HG02588 (cell line): ENCODE measurements at regions not wholly inside any gene's neighbourhood (a gene's known extent, or its start where the extent isn't known, plus 50 kb on each side); places are given as distances from the start of the nearest gene placed in this dataset.
"Not testable (repeated sequence)": the region's sequence is repeated elsewhere in the genome, so short reads cannot be mapped to it uniquely, and the experiment has no call there.

Experiments used
- ATAC-seq: cut with Tn5 transposase; IDR thresholded peaks from one replicate; pipeline ENCODE4 v1.9.1; 2021; ENCODE audit warnings: mild to moderate bottlenecking, moderate library complexity; ENCODE audit not compliant: unreplicated experiment

DNA sequence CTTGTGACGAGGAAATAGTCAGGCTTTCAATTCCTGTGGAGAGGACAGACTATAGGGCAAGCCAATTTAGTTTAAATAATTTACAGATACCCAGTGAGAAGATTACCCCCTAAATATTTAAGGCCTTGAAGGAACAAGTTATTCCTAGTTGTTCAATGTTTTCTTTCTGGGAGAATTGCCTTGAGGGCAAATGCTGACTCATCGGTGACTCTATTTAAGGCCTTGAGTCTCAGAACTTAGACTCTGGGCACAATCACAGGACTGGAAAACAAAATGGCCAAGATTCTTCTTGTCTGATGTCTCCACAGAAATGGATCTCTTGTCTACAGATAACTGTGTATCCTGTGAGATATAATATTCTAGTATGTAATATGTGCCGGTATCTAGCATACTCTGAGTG, 467.1 kb downstream of the SUCLG1 start:
- no peak for ATAC-seq

DNA sequence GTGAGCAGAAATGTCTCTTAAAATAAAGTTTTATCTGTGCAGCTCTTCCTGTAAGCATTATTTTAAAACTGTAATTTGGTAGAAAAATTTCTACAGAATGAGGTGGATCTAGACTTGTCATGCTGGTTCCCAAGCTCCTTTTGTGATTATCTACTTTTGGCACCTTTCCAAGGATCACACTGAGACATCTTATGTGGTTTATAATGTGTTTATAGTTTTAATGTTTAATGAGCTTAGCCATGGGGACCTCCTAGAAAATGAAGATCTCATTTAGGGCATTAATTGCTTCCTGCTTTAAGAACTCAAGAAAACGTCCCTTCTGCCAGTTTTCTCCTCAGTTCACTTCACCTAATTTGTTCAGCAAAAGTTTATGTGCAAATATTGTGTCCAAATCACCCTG, 468.4 kb downstream of the SUCLG1 start:
- no peak for ATAC-seq

DNA sequence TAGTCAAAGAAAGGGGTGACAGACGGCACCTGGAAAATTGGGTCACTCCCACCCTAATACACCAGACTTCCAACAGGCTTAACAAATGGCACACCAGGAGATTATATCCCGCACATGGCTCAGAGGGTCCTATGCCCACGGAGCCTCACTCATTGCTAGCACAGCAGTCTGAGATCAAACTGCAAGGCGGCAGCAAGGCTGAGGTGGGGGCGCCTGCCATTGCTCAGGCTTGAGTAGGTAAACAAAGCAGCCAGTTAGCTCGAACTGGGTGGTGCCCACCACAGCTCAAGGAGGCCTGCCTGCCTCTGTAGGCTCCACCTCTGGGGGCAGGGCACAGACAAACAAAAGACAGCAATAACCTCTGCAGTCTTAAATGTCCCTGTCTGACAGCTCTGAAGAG, 482.5 kb downstream of the SUCLG1 start:
- not testable (repeated sequence) for ATAC-seq

DNA sequence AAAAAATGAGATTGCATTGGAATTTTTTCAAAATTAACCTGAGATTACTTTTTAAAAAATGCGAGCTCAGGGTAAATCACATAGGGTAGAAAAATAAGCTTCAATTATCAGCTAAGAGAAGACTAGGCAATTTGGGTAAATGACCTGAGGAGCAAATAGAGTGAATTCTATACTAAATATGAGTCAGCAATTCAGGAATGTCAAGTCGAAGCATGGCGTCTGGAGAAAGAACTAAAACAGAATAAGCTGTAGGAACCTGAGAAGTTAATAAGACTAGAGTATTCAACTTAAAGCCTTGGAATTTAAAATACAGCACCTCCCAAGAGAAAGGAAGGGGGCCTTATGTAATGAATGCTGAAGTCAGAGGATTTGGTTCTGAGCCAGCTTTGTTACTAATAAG, 487.0 kb downstream of the SUCLG1 start:
- ATAC-seq, result no peak

DNA sequence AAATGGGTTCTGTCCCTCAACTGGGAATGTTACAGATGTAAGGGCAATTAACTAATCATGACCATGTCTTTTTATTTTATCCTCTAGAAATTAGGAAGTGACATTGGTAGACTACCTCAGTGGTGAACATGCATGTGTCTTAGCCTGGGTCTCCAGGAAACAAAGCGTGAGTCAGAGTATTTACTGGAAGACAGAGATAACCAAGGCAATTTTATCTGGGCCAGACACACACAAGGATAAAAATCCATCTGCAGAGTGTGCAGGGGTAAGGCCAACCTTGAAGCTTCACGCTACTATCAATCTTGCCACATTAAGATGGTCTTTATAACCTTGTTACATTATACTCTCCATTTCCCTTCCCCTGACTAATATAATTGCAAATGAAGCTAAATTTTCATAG, 487.5 kb downstream of the SUCLG1 start:
- ATAC-seq, result no peak

DNA sequence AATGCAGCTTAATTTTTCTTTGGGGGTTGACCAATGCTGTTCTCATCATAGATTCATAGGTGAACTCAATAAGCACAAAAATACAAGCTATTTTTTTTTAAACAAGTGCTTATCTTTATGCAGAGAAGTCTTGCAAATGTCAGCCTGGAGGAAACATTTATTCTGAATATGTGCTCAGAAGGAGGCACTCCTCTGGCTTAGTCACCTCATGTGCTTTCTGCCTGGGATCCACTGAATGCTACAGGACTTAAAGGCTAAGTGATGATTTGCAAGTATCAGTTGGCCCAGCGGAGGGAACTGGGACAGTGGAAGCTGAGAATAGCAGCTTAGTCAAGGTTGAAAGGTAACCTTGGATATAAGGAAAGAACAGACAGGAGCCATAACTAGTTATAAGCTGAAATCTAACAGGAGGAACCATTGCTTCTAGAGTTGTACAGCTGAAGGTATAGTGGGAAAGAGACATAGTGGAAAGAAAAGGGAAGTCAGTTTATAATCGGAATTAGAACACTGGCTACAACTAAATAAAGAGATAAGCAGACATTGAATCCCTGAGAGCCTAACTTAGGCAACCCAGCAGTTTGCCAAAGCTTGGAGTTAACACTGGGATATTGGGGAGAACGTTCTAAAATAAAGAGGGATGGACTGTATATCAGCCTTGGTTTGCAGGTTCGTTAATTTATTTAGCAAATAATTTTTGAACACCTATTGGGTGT, 488.7 kb downstream of the SUCLG1 start:
- ATAC-seq, result no peak

DNA sequence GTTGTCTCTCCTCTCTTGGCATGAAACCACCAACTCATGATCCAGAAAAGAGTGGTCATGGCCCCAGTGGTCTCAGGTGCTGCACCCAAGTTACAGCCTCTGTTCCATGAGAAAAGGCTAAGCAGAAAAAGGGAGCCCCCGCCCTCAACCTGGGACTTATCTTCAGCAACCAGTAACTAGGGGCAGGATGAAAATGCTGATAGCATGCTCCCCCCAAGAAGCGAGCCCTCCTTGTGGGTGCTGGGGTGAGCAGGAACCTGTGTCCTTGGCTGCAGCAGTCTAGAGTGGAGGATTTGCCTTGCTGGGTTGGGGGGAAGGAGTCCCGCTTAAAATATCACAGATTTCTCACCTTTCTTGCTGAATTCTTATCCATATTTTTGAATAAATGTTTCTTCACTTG, 490.0 kb downstream of the SUCLG1 start:
- no peak for ATAC-seq

DNA sequence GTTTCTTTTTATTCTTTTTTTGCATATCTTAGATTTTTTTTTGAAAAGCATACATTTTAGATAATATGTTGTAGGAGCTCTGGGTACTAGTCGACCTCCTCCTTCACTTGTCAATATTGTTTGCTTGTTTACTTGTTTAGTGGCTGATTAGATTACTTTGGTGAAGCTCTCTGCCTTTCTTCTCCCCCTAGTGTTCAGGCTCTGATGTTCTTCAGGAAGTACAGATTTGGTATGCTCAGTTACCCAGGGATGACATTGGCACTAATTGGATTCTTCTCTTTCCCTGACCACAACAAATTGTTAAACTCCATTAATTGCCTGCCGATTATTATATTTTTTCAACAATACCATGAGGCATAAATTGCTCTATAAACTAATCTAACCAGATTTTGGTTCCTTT, 491.2 kb downstream of the SUCLG1 start:
- ATAC-seq, result no peak

DNA sequence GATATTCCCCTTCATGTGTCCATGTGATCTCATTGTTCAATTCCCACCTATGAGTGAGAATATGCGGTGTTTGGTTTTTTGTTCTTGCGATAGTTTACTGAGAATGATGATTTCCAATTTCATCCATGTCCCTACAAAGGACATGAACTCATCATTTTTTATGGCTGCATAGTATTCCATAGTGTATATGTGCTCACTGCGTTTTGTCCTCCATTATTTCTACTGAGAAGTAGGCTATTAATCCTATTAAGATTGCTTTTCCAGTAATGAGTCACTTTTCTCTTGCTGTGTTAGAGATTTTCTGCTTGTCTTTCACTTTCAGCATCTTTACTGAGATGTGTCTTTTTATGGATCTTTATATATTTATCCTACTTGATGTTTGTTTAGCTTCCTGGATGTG, 492.1 kb downstream of the SUCLG1 start:
- not testable (repeated sequence) for ATAC-seq

DNA sequence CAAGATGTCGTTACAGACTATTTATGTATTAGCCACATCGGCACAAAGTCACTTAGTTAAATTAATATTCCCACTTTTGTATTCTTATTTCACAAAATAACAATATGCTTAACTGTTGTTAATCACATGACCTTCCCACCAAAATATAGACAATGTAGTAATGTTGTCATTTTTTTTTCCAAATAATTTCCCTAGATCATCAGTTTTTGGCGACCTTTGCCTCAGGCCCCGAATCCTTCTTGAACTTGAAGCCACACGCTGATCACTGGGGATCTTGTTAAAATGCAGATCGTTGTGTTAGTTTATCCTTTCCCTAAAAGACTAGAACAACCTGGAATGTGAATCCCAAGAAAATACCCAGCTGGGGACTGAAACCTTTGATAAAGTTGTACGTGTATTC, 497.6 kb downstream of the SUCLG1 start:
- no peak for ATAC-seq

DNA sequence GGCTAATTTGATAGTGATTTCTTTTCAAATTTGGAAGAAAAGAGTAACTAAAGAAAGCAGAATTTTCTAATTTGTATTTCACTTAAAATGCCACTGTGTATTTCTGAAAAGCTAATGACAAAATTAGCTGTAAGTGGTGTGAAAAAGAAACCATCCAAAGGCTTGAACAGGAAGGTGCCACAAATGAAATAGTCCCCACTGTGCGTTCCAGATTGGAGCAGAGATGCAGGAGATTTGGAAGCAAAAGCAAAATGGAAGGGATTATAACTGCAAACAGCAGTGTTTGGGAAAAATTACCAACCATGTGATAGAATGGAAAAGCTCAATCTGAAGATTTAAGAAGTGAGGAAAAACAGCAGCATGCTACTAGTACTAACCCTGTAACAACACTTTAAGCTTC, 498.7 kb downstream of the SUCLG1 start:
- no peak for ATAC-seq

DNA sequence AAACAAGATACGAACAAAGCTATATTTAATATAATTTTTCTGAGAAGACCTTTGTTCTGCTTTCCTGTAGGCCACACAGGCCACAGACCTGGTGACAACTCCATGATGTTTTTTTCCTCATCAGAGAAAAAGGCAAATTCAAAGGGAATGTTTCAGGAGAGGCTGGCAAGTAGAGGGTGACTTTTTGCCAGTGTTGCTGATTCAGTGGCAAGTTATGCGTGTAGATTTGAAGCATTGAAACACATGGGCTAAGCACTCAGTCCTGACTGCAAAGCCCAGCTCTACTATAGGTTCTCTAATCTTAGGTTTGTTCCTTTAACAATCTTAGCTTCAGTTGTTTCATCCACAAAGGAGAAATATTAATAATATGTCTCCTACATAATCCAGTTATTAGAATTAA, 499.8 kb downstream of the SUCLG1 start:
- no peak for ATAC-seq

DNA sequence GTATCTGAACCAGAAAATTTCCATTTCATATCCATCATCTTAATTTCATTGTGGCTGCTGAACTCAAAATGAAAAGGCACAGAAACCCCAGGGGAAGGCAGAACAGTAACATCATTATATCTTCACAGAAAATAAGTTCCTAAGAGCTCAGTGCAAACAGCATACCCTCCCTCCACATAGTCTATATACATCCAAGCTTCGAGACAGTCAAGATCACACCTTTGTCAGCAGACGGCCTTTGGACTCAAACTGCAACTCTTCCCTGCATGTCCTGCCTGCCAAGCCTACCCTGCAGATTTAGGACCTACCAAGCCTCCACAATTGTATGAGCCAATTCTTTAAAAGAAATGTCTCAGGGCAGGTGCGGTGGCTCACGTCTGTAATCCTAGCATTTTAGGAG, 502.1 kb downstream of the SUCLG1 start:
- no peak for ATAC-seq

DNA sequence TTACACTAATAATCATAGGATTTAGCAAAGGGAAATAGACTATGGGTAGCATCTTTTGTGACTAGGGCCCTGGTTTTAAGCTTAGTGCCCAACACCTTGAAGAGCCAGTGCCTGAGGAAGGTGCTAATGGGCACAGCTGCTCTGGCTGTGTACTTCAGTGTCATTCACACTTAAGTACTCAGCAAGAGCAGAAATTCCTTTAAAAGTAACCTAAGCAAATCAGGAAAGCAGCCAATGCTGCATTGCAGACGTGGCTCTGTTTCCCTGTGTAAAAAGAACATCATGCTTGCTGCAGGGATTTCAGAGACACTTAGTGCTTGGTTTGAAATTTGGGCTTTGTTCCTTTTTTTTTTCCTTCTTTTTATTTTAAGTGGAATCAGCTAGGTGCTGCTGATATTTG, 505.4 kb downstream of the SUCLG1 start:
- ATAC-seq, result no peak

DNA sequence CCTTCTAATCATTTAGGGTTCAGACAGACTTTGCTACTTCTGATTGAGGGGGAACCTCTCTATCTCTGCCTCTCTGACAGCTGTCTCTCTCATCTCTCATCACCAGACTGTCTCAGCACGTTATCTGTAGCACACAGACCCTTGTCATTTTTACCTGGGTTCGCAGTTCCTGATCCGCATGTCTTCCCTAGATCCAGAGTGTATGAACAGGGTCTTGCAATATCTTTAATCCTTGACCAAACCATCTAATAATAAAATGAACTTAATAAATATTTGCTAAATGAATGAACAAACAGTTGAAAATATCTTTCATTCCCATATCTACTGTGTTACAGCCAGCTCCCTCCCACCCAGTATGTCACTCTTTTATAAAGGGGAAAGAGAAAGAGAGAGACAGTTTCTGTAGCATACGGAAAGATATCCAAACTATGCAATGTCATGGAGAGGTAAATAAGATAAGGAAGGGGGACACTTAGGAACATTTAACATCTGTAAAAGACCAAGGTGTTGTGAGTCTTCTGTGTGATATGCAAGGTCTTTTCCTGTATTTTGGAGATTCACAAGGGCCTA, 507.6 kb downstream of the SUCLG1 start:
- ATAC-seq, result no peak

DNA sequence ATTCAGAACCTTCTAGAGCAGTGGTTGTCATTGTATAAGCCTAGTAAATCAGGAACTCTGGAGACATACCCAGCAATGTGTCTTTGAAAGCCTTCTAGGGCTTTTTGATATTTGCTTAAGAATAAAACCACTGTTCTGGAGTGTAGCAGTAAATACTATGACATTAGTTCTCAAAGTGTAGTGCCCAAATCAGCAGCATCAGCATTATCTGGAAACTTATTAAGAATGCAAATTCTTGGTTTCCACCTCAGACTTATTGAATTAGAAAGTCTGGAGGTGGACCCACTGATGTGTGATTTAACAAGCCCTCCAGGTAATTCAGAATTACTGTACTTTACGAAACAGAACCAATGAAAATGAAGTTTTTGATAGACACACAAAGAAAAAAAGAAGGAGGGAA, 509.7 kb downstream of the SUCLG1 start:
- no peak for ATAC-seq

DNA sequence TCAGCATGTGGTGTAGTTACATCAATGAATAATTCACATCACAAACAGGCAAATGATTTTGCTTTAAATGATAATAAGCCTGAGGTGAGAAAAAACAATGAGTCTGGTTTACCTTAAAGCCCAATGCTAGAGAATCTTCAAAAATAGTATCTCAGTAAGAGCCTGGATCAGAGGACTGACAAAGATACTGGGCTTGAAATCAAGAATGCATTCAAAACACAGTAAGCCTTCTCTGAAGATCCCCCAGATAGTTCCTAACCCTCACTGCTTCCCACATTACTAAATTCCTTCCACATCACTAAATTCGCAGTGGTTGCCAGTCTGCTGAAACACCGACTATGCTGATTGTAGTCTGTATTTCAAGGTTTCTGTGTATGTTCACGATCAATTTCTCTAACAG, 514.9 kb downstream of the SUCLG1 start:
- no peak for ATAC-seq

DNA sequence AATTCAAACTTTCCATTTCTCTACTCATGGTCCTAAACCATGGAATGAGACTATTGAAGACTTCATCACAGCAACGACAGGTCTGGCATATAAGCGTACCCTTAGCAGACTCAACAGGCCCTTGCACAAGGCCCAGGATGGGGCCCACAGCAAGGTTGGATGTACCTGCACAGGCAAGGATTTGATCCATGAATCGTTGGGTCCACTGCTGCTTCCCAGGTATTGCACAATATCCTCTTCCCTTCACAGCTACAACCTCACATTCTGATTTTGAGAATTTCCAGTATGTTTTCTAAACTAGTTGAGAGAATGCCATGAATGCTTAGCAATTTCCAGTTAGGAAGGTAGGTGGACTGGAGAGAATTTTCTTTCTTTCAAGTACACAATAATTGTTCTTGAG, 515.8 kb downstream of the SUCLG1 start:
- no peak for ATAC-seq

DNA sequence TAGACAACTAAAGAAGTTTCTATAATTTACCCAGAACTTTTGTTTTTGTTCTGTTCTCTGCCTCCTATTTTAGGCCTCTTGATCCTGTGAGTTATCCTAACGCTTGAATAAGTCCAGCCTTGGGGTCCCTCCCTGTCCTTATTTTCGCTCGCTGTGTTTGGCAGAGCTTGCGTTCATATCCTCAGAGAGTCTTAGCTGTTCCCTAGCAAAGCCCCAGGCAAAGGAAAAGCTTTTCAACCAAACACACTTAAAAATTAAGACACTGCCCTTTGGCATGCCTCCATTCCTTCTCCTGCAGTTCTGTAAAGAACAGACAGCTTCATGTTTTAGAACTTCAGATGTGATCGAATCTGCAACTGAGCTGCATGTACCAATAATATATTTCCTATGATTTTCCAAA, 517.2 kb downstream of the SUCLG1 start:
- no peak for ATAC-seq

DNA sequence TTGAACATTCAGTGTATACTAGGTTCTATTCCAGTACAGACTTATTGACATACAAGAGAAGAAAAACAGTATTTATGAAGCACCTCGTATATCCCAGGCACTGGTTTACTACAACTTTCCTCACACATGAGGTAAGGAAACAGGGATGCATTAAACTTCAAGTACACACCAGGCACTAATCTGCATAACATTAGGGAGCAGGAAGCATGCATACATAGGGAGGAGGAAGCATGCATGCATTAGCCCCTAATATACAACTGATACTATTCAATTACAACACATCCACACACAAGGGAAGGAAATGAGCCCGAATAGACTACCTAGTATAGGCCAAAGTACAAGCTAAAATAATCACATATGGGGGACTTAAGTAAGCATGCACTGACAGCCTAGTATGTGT, 525.3 kb downstream of the SUCLG1 start:
- ATAC-seq, result no peak

DNA sequence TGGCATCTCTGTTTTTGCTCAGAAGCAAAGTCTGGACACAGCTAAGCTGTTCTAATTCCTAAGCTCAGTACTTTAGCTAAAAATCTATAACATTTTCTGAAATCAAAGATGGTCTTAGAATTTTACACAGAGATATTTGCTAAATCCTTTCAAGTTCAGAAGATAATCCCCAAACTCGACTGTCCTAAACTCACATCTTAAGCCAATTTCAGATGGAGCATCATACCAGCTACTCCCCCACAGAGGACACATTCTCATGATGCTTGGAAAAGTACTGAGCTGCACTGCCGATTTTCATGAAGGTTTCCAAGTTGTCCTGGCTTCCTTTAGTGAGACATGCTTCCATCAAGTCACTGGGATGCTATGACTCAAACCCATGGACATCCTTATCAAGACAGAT, 535.5 kb downstream of the SUCLG1 start:
- ATAC-seq, result no peak

DNA sequence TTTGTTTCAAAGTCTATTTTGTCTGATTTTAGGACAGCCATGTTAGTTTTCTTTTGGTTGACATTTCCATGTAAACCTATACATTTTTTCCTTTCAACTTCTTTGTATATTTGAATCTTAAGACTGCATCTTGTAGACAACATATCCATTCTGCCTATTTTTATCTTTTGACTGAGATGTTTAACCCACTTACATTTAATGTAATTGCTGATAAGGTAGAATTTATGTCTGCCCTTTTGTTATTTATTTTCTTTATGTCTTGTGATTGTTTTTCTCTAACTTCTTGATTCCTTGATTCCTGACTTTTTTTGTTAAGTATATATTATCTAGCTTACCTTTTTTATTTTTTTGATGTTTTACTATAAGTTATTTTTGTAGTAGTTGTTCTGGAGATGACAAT, 542.5 kb downstream of the SUCLG1 start:
- no peak for ATAC-seq

DNA sequence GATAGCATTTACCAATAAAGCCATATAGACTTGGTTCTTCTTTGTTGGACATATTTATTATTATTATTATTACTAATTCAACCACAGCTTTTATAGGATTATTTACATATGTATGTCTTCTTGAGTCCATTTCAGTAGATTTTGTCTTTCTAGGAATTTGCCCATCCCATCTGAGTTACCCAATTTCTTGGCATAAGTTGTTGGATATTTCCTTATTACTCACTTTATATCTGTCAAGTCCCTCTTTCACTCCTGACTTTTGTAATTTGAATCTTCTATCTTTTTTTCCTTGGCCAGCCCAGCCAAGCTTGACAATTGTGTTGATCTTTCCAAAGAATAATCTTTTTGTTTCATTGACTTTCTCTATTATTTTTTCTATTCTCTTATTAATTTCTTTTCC, 543.7 kb downstream of the SUCLG1 start:
- ATAC-seq, result no peak
